ENCODE measurements at regions not wholly inside any gene's neighbourhood (a gene's known extent, or its start where the extent isn't known, plus 50 kb on each side); places are given as distances from the start of the nearest gene placed in this dataset.
"Not testable (repeated sequence)": the region's sequence is repeated elsewhere in the genome, so short reads cannot be mapped to it uniquely, and the experiment has no call there.

- no peak for TF ChIP-seq CTCF (IDR thresholded peaks at IDR 0.05; ENCODE audit: insufficient read depth, missing control alignments)
- DNase-seq (ENCODE audit: insufficient read length, low spot score) = no peak
- FAIRE-seq = no peak
Measured at GRCh38 chr11:81190546-81190945, 1543.1 kb downstream of the FAM181B start.

- not testable (repeated sequence) for DNase-seq (ENCODE audit: insufficient read length, low spot score); FAIRE-seq
Measured at GRCh38 chr11:81187033-81187432, 1546.6 kb downstream of the FAM181B start.

- no peak for DNase-seq (ENCODE audit: insufficient read length, low spot score)
- no peak for TF ChIP-seq CTCF (IDR thresholded peaks at IDR 0.05; ENCODE audit: insufficient read depth, missing control alignments)
Measured at GRCh38 chr11:81174646-81175330, 1558.9 kb downstream of the FAM181B start.

GRCh38 chr11:81165164-81165563 lies 1568.5 kb downstream of the FAM181B start:
- DNase-seq (ENCODE audit: insufficient read length, low spot score) = no peak
- no peak for FAIRE-seq
- peak; percentile 31 for TF ChIP-seq CTCF (IDR thresholded peaks at IDR 0.05; ENCODE audit: insufficient read depth, missing control alignments)

More at GRCh38 chr11:81174646-81175330, 1558.9 kb downstream of the FAM181B start:
- no peak for FAIRE-seq

GRCh38 chr11:81159900-81160299 lies 1573.8 kb downstream of the FAM181B start:
- DNase-seq (ENCODE audit: insufficient read length, low spot score) = no peak
- no peak for TF ChIP-seq CTCF (IDR thresholded peaks at IDR 0.05; ENCODE audit: insufficient read depth, missing control alignments)
- FAIRE-seq = no peak

- no peak for TF ChIP-seq CTCF (IDR thresholded peaks at IDR 0.05; ENCODE audit: insufficient read depth, missing control alignments)
- no peak for FAIRE-seq
- no peak for DNase-seq (ENCODE audit: insufficient read length, low spot score)
Measured at GRCh38 chr11:81135570-81135969, 1598.1 kb downstream of the FAM181B start.

- FAIRE-seq = no peak
- no peak for DNase-seq (ENCODE audit: insufficient read length, low spot score)
- no peak for TF ChIP-seq CTCF (IDR thresholded peaks at IDR 0.05; ENCODE audit: insufficient read depth, missing control alignments)
Measured at GRCh38 chr11:81129618-81130017, 1604.0 kb downstream of the FAM181B start.
